Activated CD4-positive, alpha-beta T cell treated with anti-CD3 and anti-CD28 coated beads, Interleukin-2, amount 50 U/mL, for 24 hours (primary cell): ENCODE measurements at regions not wholly inside any gene's neighbourhood (a gene's known extent, or its start where the extent isn't known, plus 50 kb on each side); places are given as distances from the start of the nearest gene placed in this dataset.

Source experiments
- DNase-seq, 2 donors: peaks; one replicate each; pipeline ENCODE4 v3.0.0-alpha.2; 2020; ENCODE audit warnings: low read depth in 1 of 2, low spot score in 1 of 2

DNA sequence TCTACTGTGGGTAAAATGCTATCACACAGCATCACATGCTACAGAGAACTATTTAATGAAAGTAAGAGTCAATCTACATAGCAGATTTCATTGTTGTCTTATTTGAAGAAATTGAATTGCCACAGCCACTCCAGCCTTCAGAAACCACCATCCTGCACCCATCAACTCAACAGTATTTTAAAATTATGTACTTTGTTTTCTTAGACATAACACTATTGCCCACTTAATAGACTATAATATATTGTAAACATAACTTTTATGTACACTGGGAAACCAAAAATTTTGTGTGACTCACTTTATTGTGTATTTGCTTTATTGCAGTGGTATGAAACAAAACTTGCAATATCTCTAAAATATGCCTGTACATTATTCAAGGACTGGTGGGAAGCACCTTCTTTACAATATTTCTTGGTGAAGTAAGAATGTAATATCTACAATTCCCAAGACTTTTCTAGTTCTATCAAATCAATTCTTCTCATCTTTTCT is 133.0 kb downstream of the DUSP10 start:
- DNase-seq: no peak

DNA sequence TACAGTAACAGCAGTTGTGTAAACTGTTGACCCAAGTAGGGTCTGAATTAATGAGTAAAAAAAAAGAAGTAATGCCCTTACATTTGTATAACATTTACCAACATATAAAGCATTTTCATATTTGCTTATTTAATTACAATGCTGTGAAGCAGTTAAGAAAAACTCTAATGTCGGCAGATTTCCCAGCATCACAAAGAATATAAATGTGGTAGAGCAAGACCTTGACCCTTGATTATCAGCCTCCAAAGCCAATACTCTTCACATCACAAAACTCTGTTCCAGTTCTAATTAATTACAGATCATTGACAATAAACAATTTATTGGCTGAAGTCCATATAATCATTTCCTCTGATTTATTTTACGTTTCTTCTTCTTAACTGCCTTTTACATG is 130.2 kb downstream of the DUSP10 start:
- no peak for DNase-seq

GRCh38 chr1:221612047-221612777 is 129.7 kb downstream of the DUSP10 start:
- no peak for DNase-seq

DNA sequence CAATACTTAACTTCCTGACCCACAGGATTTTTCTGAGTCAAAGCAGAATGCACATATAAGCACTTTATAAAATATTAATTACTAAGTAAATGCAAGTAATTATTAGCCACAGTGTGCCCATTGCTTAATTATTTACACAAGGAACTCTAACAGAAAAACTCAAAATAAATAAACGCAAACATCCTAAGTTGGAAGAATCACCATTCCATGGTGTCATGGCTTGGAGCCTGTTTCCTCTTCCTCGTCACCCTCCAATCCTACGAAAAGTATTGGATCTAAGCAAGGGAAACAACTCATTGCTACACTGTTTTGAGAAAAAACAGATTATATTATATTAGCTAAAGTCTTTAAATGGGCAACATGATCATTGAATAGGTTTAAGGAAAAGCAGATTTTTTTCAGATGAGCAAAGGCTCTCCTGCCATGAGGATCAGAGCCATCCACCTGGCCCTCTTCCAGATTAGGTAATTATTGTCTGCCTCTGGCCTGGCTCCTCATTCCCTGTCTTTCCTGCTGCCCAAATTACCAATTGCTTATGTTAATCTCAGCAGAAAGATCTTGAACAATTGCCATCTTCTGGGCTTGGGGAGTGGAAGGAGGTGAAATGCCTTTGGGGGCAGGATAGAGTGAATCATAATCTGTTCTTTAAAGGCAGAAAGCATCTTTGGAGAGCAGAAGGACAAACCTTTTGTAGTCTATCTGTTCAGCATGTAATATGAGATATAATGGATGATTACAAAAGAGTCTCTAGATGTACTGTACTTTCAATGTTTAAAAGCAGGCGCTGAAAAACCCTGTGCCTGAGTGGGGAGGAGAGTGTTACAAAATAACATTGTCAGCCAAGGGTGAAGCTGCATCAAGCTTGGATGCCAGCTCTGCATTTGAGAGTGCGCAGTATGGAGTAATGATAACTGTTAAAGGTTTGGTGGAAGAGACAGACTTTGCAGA is 121.2 kb downstream of the DUSP10 start:
- DNase-seq: no peak

- no peak for DNase-seq
Observed at GRCh38 chr1:221621683-221622082, 120.2 kb downstream of the DUSP10 start.

DNA sequence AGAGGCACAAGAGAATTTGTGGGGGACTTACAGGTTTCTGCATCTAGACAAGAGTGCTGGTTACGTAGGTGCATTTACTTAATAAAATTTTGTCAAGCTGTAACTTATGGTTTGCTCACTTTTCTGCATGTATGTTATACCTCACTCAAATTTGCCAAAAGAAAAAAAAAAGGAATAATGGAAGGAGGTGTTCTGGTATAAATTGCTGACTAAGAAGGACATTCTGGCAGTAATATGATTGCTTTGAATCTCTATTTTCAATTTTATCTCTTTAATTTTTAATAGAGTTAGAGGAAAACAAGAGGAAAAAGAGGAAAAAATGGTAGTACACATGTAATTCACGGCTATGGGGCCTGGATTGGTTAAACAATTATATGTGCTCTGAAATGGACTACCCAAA is 119.5 kb downstream of the DUSP10 start:
- no peak for DNase-seq

- no peak for DNase-seq
Observed at GRCh38 chr1:221625026-221625425, 116.9 kb downstream of the DUSP10 start.

GRCh38 chr1:221626041-221626440 is 115.8 kb downstream of the DUSP10 start:
- no peak for DNase-seq

GRCh38 chr1:221630236-221630635 is 111.7 kb downstream of the DUSP10 start:
- no peak for DNase-seq

GRCh38 chr1:221631556-221631955 is 110.3 kb downstream of the DUSP10 start:
- DNase-seq: no peak

DNA sequence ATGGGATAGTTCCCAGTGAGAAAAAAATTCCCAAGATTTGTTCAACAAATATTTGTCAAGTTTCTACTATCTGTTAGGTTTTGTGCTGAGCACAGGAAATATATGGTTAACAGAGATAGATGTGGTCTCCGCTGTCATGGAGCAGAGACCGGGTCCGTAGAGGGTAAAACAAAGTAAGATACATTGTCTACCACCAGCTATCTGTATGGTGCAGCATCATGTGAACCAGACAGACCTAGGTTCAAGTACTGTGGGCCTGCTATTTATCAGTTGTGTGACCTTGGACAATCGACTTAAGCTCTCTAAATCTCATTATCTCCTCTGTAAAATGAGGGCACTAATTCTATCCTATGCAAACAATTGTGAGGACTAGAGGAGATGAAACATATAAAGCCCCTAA is 109.8 kb downstream of the DUSP10 start:
- no peak for DNase-seq

DNA sequence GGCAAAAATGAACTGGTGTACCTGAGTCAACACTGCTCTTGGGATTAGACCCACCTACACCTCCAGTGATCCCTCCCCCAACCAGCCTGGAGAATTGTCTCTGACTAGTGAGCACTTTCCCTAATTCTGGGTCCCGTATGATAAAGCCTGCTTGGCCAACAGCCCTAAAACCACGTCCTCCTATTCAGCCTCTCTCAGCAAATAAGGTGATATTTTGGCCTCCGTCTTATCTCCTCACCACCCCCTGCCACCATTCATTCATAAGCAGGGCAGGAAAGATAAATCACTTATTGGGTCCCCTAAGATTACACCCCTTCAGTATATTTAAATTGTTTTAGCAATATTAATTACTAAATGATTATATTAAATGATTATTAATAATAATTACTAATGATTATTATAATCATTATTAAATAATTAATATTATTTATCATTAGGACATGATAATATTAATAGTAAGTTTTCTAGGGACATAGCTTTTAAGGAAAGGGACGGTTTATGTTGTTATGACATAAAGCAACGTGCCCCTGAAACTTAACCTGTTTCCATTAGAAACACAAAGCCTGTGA is 108.0 kb downstream of the DUSP10 start:
- DNase-seq: no peak

- DNase-seq: no peak
Observed at GRCh38 chr1:221634606-221635005, 107.3 kb downstream of the DUSP10 start.

- DNase-seq: no peak
Observed at GRCh38 chr1:221635305-221635704, 106.6 kb downstream of the DUSP10 start.

- DNase-seq: no peak
Observed at GRCh38 chr1:221636096-221636495, 105.8 kb downstream of the DUSP10 start.

DNA sequence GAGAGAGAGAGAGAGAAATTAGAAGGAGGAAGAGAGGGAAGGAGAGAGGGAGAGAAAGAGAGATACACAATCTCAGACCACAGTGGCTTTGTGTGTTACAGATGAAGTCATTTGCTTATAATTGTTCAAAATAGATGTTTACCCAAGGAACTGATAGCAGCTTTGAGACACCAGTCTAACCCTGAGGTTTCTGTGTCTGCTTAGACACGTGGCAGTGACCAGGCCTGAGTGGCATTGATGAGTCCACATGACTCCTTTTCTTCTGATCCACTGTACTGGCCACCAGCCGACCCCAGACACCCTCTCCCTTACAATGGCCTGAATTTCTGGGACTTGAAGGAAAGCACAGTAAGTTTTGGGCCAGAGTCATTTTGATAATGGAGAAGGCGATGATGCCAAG is 104.9 kb downstream of the DUSP10 start:
- no peak for DNase-seq

DNA sequence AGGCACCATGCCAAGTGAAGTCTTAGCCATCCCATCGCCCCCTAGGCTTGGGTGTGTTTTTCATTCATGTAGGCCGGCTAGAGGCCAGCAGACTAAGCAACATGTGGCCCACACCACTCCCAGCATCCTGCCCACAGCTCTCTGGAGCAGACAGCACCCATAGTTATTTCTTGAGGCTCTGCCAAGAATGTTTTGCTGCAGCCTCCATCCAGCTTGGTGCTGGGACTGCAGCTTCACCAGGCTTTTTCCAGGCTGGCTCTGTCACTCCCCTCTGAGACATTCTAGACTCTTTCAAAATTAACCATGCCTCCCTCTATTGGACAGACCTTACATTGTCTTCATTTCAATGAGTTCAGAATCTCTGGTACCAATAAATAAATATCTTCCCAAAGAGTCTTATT is 104.2 kb downstream of the DUSP10 start:
- no peak for DNase-seq

DNA sequence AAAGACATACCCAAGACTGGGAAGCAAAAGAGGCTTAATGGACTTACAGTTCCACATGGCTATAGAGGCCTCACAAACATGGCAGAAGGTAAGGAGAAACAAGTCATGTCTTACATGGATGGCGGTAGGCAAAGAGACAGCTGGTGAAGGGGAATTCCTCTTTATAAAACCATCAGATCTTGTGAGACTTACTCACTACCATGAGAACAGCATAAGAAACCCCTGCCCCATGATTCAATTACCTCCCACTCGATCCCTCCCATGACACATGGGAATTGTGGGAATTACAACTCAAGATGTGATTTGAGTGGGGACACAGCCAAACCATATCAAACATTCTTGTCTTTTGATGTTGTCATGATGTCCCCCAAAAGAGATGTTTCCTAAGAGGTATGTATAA is 103.3 kb downstream of the DUSP10 start:
- no peak for DNase-seq

GRCh38 chr1:221641811-221642210 is 100.1 kb downstream of the DUSP10 start:
- DNase-seq: no peak

GRCh38 chr1:221643404-221644144 is 98.3 kb downstream of the DUSP10 start:
- no peak for DNase-seq

- no peak for DNase-seq
Observed at GRCh38 chr1:221644145-221644448, 97.8 kb downstream of the DUSP10 start.
